GM12891 (cell line): ENCODE measurements at regions not wholly inside any gene's neighbourhood (a gene's known extent, or its start where the extent isn't known, plus 50 kb on each side); places are given as distances from the start of the nearest gene placed in this dataset.

Source experiments
- PAX5 ChIP-seq: IDR thresholded peaks from 2 replicates; pipeline ENCODE4 v1.6.1; 2011; ENCODE audit warnings: low read length, moderate library complexity, mild to moderate bottlenecking; ENCODE audit not compliant: insufficient read depth, severe bottlenecking
- POLR2A ChIP-seq: IDR thresholded peaks from 2 replicates; pipeline ENCODE4 v1.6.1; 2011; ENCODE audit warnings: low read depth, low read length, control low read depth
- POLR2AphosphoS5 ChIP-seq: IDR thresholded peaks from 2 replicates; pipeline ENCODE4 v1.6.1; 2011; ENCODE audit warnings: low read depth, low read length, control low read depth
- POU2F2 ChIP-seq: IDR thresholded peaks from 2 replicates; pipeline ENCODE4 v1.6.1; 2011; ENCODE audit warnings: low read depth, mild to moderate bottlenecking, control low read depth, low read length, moderate library complexity
- SPI1 ChIP-seq: IDR thresholded peaks from 2 replicates; pipeline ENCODE4 v1.6.1; 2011; ENCODE audit warnings: low read depth, low read length, control low read depth
- TAF1 ChIP-seq: IDR thresholded peaks from 2 replicates; pipeline ENCODE4 v1.6.1; 2011; ENCODE audit warnings: low read depth, low read length, control low read depth

DNA sequence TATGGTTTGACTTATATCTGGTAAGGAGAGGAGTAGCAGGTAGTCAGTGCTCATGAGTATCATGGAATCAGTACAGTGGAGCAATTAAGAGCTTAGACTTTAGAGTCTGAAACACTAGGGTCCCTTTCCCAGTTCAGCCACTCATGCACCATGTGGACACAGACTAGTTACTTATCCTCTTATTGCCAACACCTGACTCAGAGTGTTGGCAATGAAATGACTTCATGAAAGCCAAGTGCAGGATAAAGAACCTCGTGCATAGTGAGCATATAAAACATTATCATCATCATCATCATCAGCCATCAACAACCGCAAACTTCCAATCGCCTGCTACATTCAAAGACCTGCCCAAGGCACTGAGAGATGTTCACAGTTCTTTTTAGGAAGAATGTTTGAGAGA, 164.2 kb downstream of the FOXO1 start:
- TF ChIP-seq POLR2A (no peak), POLR2AphosphoS5 (no peak), SPI1 (no peak), TAF1 (no peak), POU2F2 (no peak), PAX5 (no peak)
